OCI-LY7 (cell line): ENCODE measurements at regions not wholly inside any gene's neighbourhood (a gene's known extent, or its start where the extent isn't known, plus 50 kb on each side); places are given as distances from the start of the nearest gene placed in this dataset.

ENCODE experiments used
- EZH2phosphoT487 ChIP-seq: fragments of 200-600 bp; sonication (generic); IDR thresholded peaks from 2 replicates; pipeline ENCODE4 v1.6.1; 2018; ENCODE audit warnings: low read depth, borderline replicate concordance, mild to moderate bottlenecking, mixed run types, antibody characterized with exemption, low read length, moderate library complexity, mixed read lengths
- TF ChIP-seq, protein P1 (sequence below): fragments of 200-600 bp; sonication (generic); conservative IDR thresholded peaks from 2 replicates; pipeline ENCODE4 v1.5.1; 2014; ENCODE audit warnings: mild to moderate bottlenecking, antibody characterized with exemption, low read length, moderate library complexity, mixed read lengths

DNA sequence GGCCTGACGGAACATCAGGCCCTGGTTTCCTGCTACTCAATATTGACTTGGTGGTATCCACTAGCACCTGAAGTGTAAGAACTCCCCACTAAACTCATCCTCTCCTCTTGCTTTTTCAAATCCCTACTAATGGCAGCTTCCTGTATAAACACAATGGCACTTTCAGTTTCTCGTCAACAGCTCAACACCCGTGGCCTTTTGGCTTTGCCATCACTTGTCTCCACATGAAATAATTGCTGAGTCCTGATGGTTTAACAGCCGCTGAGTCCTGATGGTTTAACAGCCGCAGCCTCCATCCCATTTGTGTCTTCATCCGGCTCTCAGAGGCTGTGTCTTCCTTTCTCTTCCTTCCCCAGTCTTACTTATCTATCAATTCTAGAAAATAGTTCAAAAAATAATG, 261.4 kb upstream of the PITRM1 start:
- TF ChIP-seq, protein P1, sequence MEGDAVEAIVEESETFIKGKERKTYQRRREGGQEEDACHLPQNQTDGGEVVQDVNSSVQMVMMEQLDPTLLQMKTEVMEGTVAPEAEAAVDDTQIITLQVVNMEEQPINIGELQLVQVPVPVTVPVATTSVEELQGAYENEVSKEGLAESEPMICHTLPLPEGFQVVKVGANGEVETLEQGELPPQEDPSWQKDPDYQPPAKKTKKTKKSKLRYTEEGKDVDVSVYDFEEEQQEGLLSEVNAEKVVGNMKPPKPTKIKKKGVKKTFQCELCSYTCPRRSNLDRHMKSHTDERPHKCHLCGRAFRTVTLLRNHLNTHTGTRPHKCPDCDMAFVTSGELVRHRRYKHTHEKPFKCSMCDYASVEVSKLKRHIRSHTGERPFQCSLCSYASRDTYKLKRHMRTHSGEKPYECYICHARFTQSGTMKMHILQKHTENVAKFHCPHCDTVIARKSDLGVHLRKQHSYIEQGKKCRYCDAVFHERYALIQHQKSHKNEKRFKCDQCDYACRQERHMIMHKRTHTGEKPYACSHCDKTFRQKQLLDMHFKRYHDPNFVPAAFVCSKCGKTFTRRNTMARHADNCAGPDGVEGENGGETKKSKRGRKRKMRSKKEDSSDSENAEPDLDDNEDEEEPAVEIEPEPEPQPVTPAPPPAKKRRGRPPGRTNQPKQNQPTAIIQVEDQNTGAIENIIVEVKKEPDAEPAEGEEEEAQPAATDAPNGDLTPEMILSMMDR, result no peak
- TF ChIP-seq EZH2phosphoT487, result no peak
